H1 (cell line): ENCODE measurements at regions not wholly inside any gene's neighbourhood (a gene's known extent, or its start where the extent isn't known, plus 50 kb on each side); places are given as distances from the start of the nearest gene placed in this dataset.

Experiments
- CTCF ChIA-PET: fragments of 300-600 bp; sonication (Branson Sonifier 250); formaldehyde crosslinking; loops from one replicate; lab custom pipeline; 2021; ENCODE audit not compliant: partially characterized antibody; lab: Charles Lee
- POLR2A ChIA-PET: fragments of 300-600 bp; sonication (Branson Sonifier 250); formaldehyde crosslinking; loops from one replicate; lab custom pipeline; 2021; ENCODE audit warnings: inconsistent platforms; ENCODE audit not compliant: partially characterized antibody; lab: Charles Lee
- DNase-seq, 2 experiments: peaks; one replicate each; pipeline versions ENCODE4 v3.0.0 to v3.0.0-alpha.2; 2010 to 2022; ENCODE audit warnings: low spot score in 2 of 2, low read depth in 1 of 2, mixed read lengths in 1 of 2
- FAIRE-seq: peaks from 2 replicates; lab custom pipeline; 2011; peaks lifted over from hg19 to GRCh38; lab: Jason Lieb, UNC
- H2AFZ ChIP-seq: 2 replicates; pipeline ENCODE4 v1.8.1; 2012; ENCODE audit warnings: low read length, inconsistent platforms
- H2AK5ac ChIP-seq: 2 replicates; pipeline ENCODE4 v1.6.1; 2013; ENCODE audit warnings: low read depth, low read length
- H2BK120ac ChIP-seq: replicated peaks from 2 replicates; pipeline ENCODE3; 2013; ENCODE audit warnings: low read depth, low read length, inconsistent platforms
- H2BK12ac ChIP-seq: 2 replicates; pipeline ENCODE4 v1.6.1; 2013; ENCODE audit warnings: low read depth, low read length
- H2BK15ac ChIP-seq: 2 replicates; pipeline ENCODE4 v1.6.1; 2013; ENCODE audit warnings: low read length
- H2BK20ac ChIP-seq: 2 replicates; pipeline ENCODE4 v1.6.1; 2013; ENCODE audit warnings: low read length
- H2BK5ac ChIP-seq: 2 replicates; pipeline ENCODE4 v1.6.1; 2013; ENCODE audit warnings: low read depth, low read length
- H3K14ac ChIP-seq: 2 replicates; pipeline ENCODE4 v1.6.1; 2013; ENCODE audit warnings: inconsistent platforms; ENCODE audit not compliant: insufficient read length
- H3K18ac ChIP-seq: 2 replicates; pipeline ENCODE4 v1.6.1; 2013; ENCODE audit warnings: low read length; ENCODE audit errors: extremely low read depth
- H3K23ac ChIP-seq: 2 replicates; pipeline ENCODE4 v1.6.1; 2013; ENCODE audit warnings: inconsistent platforms; ENCODE audit not compliant: insufficient read length
- H3K23me2 ChIP-seq: 2 replicates; pipeline ENCODE4 v1.6.1; 2013; ENCODE audit warnings: low read depth, low read length
- H3K27ac ChIP-seq: 2 replicates; pipeline ENCODE4 v1.6.1; 2011; ENCODE audit warnings: low read depth, low read length, inconsistent platforms
- H3K27me3 ChIP-seq, 4 experiments: replicated peaks in 1 of 4; 1 replicate in 1 of 4; 2 replicates in 3 of 4; pipeline versions ENCODE4 v1.6.1 to v1.8.1; 2011 to 2013; ENCODE audit warnings: low read length in 3 of 4, mild to moderate bottlenecking in 3 of 4, inconsistent platforms in 2 of 4, mixed read lengths in 2 of 4, moderate library complexity in 1 of 4; ENCODE audit not compliant: control insufficient read depth in 3 of 4, insufficient read depth in 3 of 4; ENCODE audit errors: extremely low read depth in 1 of 4
- H3K36me3 ChIP-seq, 4 experiments: 2 replicates each; pipeline versions ENCODE4 v1.6.1 to v1.8.1; 2011 to 2013; ENCODE audit warnings: mild to moderate bottlenecking in 4 of 4, low read length in 3 of 4, moderate library complexity in 2 of 4, control low read depth in 1 of 4, inconsistent platforms in 1 of 4; ENCODE audit not compliant: insufficient read depth in 4 of 4, control insufficient read depth in 2 of 4
- H3K4ac ChIP-seq: replicated peaks from 2 replicates; pipeline ENCODE3; 2013; ENCODE audit warnings: low read length, low read depth, mixed read lengths, inconsistent platforms; ENCODE audit not compliant: insufficient read length
- H3K4me1 ChIP-seq, 4 experiments: replicated peaks in 1 of 4; 1 replicate in 1 of 4; 2 replicates in 3 of 4; pipeline versions ENCODE4 v1.6.1 to v1.8.1; 2011 to 2013; ENCODE audit warnings: low read length in 3 of 4, inconsistent platforms in 2 of 4, mixed read lengths in 1 of 4; ENCODE audit not compliant: insufficient read depth in 4 of 4, control insufficient read depth in 3 of 4
- H3K4me2 ChIP-seq, 2 experiments: 2 replicates each; pipeline versions ENCODE4 v1.6.1 to v1.8.1; 2011 to 2013; ENCODE audit warnings: low read depth in 2 of 2, low read length in 2 of 2, control low read depth in 1 of 2, inconsistent platforms in 1 of 2, mild to moderate bottlenecking in 1 of 2; ENCODE audit not compliant: insufficient read depth in 1 of 2
- H3K4me3 ChIP-seq, 4 experiments: fragments of 200-600, 300-600 bp in 1 of 4; sonication (generic), shearing (Covaris generic), sonication (Bioruptor Twin) in 1 of 4; 2 replicates each; pipeline versions ENCODE4 v1.5.1 to v1.8.1; 2011 to 2016; ENCODE audit warnings: low read length in 4 of 4, low read depth in 3 of 4, control low read depth in 2 of 4, inconsistent platforms in 2 of 4, mild to moderate bottlenecking in 2 of 4, mixed read lengths in 1 of 4, moderate library complexity in 1 of 4; ENCODE audit not compliant: insufficient read depth in 2 of 4; ENCODE audit errors: extremely low read depth in 1 of 4
- H3K56ac ChIP-seq: replicated peaks from 2 replicates; pipeline ENCODE3; 2013; ENCODE audit warnings: low read depth, mild to moderate bottlenecking, mixed read lengths, low read length, inconsistent platforms; ENCODE audit not compliant: insufficient read length
- H3K79me1 ChIP-seq: 2 replicates; pipeline ENCODE4 v1.6.1; 2013; ENCODE audit warnings: low read depth, low read length, control low read depth
- H3K79me2 ChIP-seq, 2 experiments: 2 replicates each; pipeline versions ENCODE4 v1.6.1 to v1.8.1; 2012 to 2013; ENCODE audit warnings: low read length in 2 of 2, mild to moderate bottlenecking in 2 of 2, inconsistent platforms in 1 of 2; ENCODE audit not compliant: insufficient read depth in 2 of 2, control insufficient read depth in 1 of 2
- H3K9ac ChIP-seq, 4 experiments: replicated peaks in 1 of 4; 1 replicate in 1 of 4; 2 replicates in 3 of 4; pipeline versions ENCODE4 v1.6.1 to v1.8.1; 2011 to 2013; ENCODE audit warnings: low read depth in 3 of 4, low read length in 3 of 4, control low read depth in 2 of 4, mild to moderate bottlenecking in 2 of 4, moderate library complexity in 2 of 4, inconsistent platforms in 1 of 4; ENCODE audit errors: extremely low read depth in 1 of 4
- H3K9me3 ChIP-seq, 2 experiments: 2 replicates each; pipeline versions ENCODE4 v1.6.1 to v1.8.1; 2012 to 2013; ENCODE audit warnings: mild to moderate bottlenecking in 2 of 2, moderate library complexity in 2 of 2, control low read depth in 1 of 2, inconsistent platforms in 1 of 2, low read depth in 1 of 2, low read length in 1 of 2, mixed read lengths in 1 of 2; ENCODE audit not compliant: insufficient read depth in 2 of 2
- H4K20me1 ChIP-seq, 2 experiments: replicated peaks in 1 of 2; 2 replicates each; pipeline versions ENCODE3 to v1.8.1; 2011 to 2013; ENCODE audit warnings: inconsistent platforms in 2 of 2, low read length in 2 of 2, mild to moderate bottlenecking in 1 of 2; ENCODE audit not compliant: insufficient read depth in 2 of 2, control insufficient read depth in 1 of 2
- H4K5ac ChIP-seq: 2 replicates; pipeline ENCODE4 v1.6.1; 2013; ENCODE audit warnings: low read length, low read depth, mixed read lengths, inconsistent platforms; ENCODE audit not compliant: insufficient read length
- H4K8ac ChIP-seq: 2 replicates; pipeline ENCODE4 v1.8.0; 2013; ENCODE audit warnings: mild to moderate bottlenecking, moderate library complexity, low read length, inconsistent platforms; ENCODE audit not compliant: insufficient read depth; ENCODE audit errors: extremely low read depth
- H4K91ac ChIP-seq: replicated peaks from 2 replicates; pipeline ENCODE3; 2013; ENCODE audit warnings: low read length, mixed read lengths, inconsistent platforms; ENCODE audit not compliant: insufficient read length
- SUZ12 ChIP-seq: fragments of 200-600 bp; sonication (generic); IDR thresholded peaks from 2 replicates; pipeline ENCODE4 v1.6.1; 2012; ENCODE audit warnings: mild to moderate bottlenecking, inconsistent platforms, low read length, moderate library complexity, mixed read lengths
- WGBS, 2 experiments: shearing (Covaris generic) in 1 of 2; methylation state at CpG; one replicate each; pipeline versions ENCODE4 v1.1.6 to v1.1.7; 2013 to 2015; ENCODE audit warnings: low lambda C conversion rate in 2 of 2, mixed read lengths in 2 of 2, inconsistent platforms in 1 of 2, low coverage in 1 of 2, missing lambda C conversion rate in 1 of 2; ENCODE audit not compliant: insufficient replicate concordance in 2 of 2, insufficient coverage in 1 of 2, insufficient read length in 1 of 2; ENCODE audit errors: extremely low coverage in 1 of 2, missing lambda C conversion rate in 1 of 2; 5-methylcytosine and 5-hydroxymethylcytosine counted together

DNA sequence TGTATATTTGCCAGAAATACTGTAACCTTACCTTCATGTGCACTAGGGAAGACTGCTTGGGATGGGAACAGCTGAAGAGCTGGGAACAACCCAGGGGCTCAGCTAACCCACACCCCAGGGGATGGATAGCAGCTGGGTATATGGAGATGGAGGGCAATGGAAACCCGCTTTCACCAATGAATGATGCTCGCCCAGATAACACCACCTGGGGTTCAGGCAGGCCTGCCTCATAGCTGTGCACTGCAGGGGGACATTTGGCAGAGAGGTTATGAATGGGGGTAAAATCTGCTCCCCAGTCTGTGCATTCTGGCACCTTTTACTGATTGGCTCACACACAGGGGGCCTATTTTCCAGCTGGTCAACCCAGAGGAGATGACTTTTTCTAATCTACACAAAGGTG is 170.7 kb downstream of the CHST1 start:
- no peak overlapping the region for H3K23ac ChIP-seq
- POLR2A ChIA-PET = no interaction called here
- no peak overlapping the region for H2BK20ac ChIP-seq
- H3K36me3 ChIP-seq = no peaks in the 10 kb centered on the region
- no peaks in the 10 kb centered on the region for H3K23me2 ChIP-seq
- no peak overlapping the region for H3K9ac ChIP-seq
- no peak overlapping the region for H3K14ac ChIP-seq
- CTCF ChIA-PET = interaction anchor here (1.0 to 1.8 kb wide), 3 partner anchors 11 to 193 kb away, joined by 3 to 6 read pairs (median 3); no protein-coding TSS in a partner anchor
- DNase-seq = no peak
- H2AFZ ChIP-seq = no peak overlapping the region
- no peak overlapping the region for H3K4me3 ChIP-seq
- no peak overlapping the region for H2BK12ac ChIP-seq
- H3K18ac ChIP-seq = no peak overlapping the region
- WGBS, 2 experiments = 96% methylated on average over 2 of the region's 2 CpGs; no CpG with 5 or more reads in 1 of the 2 experiments
- no peaks in the 10 kb centered on the region for H3K79me1 ChIP-seq
- no peak for FAIRE-seq
- no peaks in the 10 kb centered on the region for H3K79me2 ChIP-seq
- no peak overlapping the region for H4K8ac ChIP-seq
- H4K91ac ChIP-seq = no peak overlapping the region
- no peak overlapping the region for H2BK15ac ChIP-seq
- no peak overlapping the region for H3K4ac ChIP-seq
- no peaks in the 10 kb centered on the region for H4K20me1 ChIP-seq
- TF ChIP-seq SUZ12 = no peak
- 0 out of 4 replicates have a peak, but pooled peaks cover 0 to 4% of the 10 kb centered on the region in 2 experiments for H3K9me3 ChIP-seq
- no peak overlapping the region for H2BK120ac ChIP-seq
- no peak overlapping the region for H2AK5ac ChIP-seq
- no peak overlapping the region for H4K5ac ChIP-seq
- H3K27ac ChIP-seq = no peak overlapping the region
- no peak overlapping the region for H3K56ac ChIP-seq
- H3K4me1 ChIP-seq = peaks cover 0 to 1% (median under 1%) of the 10 kb centered on the region in 4 experiments; a peak in 1 of 7 replicates
- H3K4me2 ChIP-seq = no peak overlapping the region
- no peaks in the 10 kb centered on the region for H3K27me3 ChIP-seq
- H2BK5ac ChIP-seq = no peak overlapping the region
